Amniotic epithelial cell (primary cell): ENCODE measurements at regions not wholly inside any gene's neighbourhood (a gene's known extent, or its start where the extent isn't known, plus 50 kb on each side); places are given as distances from the start of the nearest gene placed in this dataset.
"Not testable (repeated sequence)": the region's sequence is repeated elsewhere in the genome, so short reads cannot be mapped to it uniquely, and the experiment has no call there.

Experiments
- DNase-seq: peaks from one replicate; pipeline ENCODE4 v3.0.0-alpha.2; 2010; ENCODE audit warnings: low read depth

DNA sequence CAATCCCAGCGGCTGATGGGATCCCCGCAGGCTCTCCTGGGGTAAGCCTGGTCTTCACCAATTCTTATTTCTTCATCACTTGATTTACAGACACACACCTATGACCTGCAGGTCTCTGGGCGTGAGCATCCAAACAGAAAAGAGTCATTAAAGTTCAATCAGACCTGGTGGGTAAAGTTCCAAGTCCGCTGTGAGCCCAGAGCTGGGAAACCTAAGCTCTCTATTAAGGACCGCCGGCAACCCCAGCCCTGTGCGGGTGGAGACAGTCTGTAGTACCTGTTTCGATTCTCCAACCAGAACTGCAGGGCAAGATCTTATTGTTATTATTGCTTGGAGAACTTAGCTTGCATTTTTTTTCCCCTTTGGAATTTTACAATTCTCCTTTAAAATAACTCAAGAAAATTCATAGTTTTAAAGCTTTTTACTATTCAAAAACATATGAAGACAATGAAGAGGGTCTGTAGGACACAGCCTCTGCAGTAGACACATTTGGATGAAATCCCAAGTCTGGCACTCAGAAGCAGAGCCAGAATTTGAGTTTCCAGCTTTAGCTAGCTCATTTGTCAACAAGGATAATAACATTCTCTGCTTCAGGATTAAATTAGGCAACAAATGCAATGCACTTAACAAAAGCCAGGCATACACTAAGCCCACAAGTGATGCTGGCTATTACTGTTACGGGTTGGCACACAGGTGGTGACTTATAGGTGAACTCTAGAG lies 376.4 kb downstream of the INSIG2 start:
- DNase-seq, result no peak

- no peak for DNase-seq
These were observed 375.8 kb downstream of the INSIG2 start for GRCh38 chr2:118464046-118464445.

DNA sequence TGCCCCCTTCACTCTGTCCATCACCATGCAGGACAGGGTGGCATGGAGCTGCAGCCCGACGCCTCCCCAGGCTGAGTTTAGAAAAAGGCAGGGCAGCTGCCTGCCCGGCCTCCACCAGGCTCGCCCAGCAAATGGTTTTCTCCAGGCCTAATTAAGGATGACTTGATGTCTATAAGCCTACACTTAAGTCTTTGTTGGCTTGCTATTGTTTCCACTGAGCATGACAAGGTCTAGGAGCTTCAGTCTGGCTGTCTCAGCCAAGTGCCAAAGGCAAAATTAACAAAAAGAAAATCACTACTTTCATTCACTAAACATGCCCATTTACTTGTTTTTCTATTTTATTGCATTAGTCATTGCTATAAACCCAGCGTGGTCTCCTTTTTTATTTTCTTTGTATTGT lies 372.2 kb downstream of the INSIG2 start:
- DNase-seq, result no peak

- DNase-seq, result no peak
These were observed 371.2 kb downstream of the INSIG2 start for GRCh38 chr2:118459426-118459825.

- no peak for DNase-seq
These were observed 369.7 kb downstream of the INSIG2 start for GRCh38 chr2:118457951-118458350.

DNA sequence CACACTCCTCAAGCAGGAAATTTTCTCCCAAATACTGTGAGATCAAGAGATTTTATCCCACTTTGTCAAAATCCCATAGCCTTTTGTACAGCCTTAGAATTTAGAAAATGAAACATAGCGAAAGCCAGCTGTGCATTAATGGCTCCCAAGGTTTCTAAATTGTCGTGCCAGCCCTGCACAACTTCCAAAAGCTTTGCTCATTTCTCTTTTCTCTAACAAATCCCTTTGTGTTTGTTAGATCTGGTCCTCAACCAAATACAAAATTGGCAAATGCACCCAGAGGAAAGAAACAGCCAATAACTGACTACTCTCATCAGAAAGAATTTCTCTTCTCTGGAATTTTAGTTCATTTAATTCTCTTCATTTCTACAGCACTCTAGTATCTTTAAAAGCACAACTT lies 361.1 kb downstream of the INSIG2 start:
- no peak for DNase-seq

DNA sequence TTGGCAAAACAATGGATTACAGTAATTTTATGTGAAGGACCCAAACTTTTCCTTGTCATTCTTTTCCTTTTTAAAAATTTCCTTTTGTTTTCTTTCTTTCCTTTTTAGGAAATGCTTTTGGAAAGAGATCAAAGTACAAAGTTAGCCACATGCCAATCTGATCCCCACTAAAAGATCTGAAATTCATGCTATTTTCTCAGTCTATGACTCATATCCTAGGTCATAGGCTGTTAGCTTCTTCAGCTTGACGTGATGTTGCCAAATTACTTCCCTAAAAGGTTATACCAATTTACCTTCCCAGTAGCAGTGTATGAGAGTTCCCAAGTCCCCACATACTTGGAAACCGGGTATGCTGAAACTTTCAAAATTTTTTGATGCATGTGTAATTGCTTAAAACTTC lies 355.3 kb downstream of the INSIG2 start:
- peak; percentile 0 for DNase-seq

- no peak for DNase-seq
These were observed 354.8 kb downstream of the INSIG2 start for GRCh38 chr2:118442996-118443553.

GRCh38 chr2:118442046-118442445 lies 353.8 kb downstream of the INSIG2 start:
- DNase-seq, result no peak

DNA sequence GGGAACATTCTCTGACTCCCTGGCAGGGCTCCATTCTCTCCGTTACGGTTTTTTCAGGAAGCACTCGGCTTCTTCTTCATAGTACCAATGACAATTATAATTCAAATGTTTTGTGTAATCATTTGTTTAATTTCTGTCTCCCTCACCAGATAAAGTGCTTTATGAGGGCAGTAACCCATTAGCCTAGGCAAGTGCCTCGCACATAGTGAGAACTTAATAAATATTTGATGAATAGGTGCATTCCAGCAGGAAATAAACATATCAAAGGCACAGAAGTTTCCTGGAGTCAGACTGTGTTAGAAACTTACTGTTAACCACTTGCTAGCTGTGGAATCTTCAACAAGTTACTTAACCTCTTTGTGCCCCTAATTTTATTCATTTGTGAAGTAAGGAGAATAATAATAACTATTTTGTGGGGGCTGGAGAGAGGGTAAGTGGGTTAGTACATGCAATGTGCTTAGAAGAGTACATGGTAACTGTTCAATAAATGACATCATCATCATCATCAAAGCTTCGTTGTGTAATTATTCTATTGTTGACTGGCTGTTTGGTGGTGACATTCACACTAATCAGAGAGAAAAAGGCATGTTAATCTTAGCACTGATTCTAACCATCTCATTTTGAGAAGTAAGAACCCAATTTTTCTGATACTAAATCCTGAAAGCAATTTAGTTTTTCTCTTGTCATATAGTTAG lies 352.3 kb downstream of the INSIG2 start:
- DNase-seq, result no peak

GRCh38 chr2:118437501-118437900 lies 349.2 kb downstream of the INSIG2 start:
- no peak for DNase-seq

GRCh38 chr2:118431997-118432396 lies 343.7 kb downstream of the INSIG2 start:
- DNase-seq, result no peak

- no peak for DNase-seq
These were observed 343.3 kb downstream of the INSIG2 start for GRCh38 chr2:118431586-118431985.

- no peak for DNase-seq
These were observed 342.9 kb downstream of the INSIG2 start for GRCh38 chr2:118431165-118431517.

DNA sequence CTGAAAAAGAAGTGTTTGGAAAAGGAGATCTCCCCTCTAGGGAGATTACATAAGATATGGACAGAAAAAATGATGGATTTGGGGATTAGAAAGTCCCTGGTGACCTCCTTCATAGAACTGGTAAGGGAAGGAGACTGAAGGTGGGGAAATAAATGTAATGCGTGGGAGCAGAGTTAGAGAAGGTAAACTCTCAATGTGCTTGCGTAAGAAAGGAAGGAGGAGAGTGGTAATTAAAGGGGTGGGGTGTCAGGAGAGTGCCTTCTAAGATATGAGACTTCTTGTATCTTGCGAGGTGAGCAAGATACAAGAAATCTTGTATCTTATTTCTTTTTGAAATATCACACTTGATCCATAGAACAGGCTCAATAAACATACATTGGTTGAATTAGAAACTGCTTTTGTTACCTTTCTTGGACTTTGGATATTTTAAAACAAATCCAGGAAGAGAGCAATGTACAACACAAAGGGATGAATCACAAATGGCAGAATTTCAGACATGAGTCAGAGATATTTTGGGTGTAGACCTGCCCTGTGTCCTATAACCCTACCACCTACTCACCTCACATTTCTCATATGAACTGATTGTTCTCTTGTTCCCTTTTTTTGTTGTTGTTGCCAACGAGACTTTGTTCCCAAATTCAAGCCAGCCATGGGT lies 342.4 kb downstream of the INSIG2 start:
- no peak for DNase-seq

- DNase-seq, result no peak
These were observed 336.9 kb downstream of the INSIG2 start for GRCh38 chr2:118425191-118425590.

DNA sequence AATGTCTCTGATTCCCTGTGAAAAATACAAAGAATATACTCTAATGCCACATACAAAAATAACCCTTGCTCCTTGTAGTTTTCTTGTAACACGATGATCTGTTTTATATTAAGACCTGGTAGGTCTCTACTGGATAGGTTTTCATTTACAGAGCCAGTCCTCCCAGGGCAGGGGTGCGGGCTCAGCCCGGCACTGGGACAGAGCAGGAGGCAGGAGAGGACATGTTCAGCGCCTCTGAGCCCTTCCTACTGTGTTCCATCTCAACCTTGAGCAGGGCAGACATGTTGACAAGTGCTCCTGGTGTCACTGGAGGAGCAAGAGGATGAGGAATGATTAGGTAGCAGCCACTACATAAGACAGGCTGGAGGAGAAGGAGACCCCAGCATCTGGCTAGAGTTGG lies 335.5 kb downstream of the INSIG2 start:
- no peak for DNase-seq

GRCh38 chr2:118421648-118422047 lies 333.4 kb downstream of the INSIG2 start:
- no peak for DNase-seq

DNA sequence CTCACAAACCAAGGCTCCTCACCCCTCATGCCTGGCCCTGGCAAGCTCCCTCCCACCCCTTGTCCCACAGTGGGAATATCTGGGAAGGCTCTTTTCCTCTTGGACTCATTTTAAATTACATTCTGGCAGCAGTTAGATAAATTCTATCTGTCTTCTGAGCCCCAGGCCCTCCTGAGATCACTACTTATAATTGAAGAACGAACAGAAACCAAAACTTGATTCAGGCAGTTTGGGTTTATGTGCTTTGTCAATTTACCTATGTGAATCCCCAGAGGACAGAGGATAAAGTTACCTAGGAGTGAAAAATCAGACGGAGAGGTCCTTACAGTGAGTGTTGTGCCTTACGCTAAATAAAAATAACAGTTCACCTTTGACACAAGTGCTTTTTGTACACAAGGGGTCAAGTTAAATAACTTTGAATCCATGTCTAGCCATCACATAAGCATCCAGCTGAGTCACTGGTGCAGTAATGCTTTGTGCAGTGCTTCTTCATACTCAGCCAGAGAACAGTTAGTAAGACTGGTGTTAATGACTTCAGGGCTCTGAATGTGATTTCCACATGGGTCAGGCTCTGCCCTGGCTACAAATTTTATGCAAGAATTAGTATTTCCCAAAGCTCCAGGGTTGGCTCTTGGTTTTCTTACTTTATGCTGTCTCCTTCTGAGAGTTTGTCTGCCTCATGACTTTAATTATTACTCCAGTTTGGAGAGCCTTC lies 329.3 kb downstream of the INSIG2 start:
- no peak for DNase-seq

- DNase-seq, result not testable (repeated sequence)
These were observed 326.9 kb downstream of the INSIG2 start for GRCh38 chr2:118415186-118415585.

GRCh38 chr2:118403658-118404451 lies 315.6 kb downstream of the INSIG2 start:
- no peak for DNase-seq

GRCh38 chr2:118388771-118389170 lies 300.5 kb downstream of the INSIG2 start:
- DNase-seq, result no peak
